DMS 273 treated with DMSO at 0.1 percent for 48 hours (cell line): ENCODE measurements at regions not wholly inside any gene's neighbourhood (a gene's known extent, or its start where the extent isn't known, plus 50 kb on each side); places are given as distances from the start of the nearest gene placed in this dataset.
"Not testable (repeated sequence)": the region's sequence is repeated elsewhere in the genome, so short reads cannot be mapped to it uniquely, and the experiment has no call there.

Experiments used
- DNase-seq: peaks from one replicate; lab custom pipeline; 2025; lab: John Stamatoyannopoulos, UW

DNA sequence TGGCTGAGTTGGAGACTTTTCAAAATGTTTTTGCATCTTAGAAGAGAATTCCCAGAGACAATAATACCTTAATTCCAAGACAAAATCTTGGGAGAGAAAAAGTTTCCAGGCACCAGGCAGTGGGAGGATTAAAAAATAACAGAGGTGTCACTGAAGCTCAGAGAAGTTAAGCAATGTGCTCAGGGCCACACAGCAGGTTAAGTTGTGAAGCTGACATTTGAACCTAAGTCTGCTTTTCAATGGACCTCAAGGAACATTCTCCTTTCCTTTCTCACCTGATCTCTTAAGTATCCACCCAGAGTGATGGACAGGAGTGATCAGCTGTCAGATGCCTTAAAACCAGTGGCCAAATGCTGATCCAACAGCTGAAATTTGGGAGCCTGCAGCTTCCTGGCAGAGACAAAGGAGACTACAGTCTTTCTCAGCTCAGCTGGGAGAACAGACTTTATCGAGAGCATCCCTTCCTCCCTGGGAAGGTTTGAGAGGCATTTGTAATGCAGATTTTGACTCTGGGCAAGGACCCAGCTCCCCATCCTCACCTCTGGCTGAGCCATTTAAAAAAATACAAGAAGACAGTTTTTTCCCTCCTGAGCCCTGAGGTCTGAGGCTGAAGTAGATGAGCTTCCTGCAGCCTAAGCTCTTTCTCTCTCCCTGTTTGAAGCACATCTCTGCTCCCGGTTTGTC is 174.9 kb upstream of the RPH3A start:
- no peak for DNase-seq

DNA sequence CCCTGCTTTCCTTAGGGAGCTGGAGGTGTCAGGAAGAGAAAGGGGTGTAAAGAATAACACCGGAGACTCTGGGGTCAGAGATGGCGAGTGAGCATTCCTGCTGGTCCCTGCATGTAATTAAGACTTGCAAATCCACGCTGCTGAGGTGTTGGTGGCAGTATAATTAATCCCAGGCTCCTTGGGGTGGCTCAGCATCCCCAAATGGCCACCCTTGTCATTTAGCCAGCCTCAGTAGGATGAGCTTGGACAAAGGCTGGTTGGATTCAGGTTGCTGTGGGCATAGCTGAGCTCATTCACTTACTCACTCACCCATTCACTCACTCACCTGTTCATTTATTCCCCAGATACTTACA is 174.4 kb upstream of the RPH3A start:
- no peak for DNase-seq

DNA sequence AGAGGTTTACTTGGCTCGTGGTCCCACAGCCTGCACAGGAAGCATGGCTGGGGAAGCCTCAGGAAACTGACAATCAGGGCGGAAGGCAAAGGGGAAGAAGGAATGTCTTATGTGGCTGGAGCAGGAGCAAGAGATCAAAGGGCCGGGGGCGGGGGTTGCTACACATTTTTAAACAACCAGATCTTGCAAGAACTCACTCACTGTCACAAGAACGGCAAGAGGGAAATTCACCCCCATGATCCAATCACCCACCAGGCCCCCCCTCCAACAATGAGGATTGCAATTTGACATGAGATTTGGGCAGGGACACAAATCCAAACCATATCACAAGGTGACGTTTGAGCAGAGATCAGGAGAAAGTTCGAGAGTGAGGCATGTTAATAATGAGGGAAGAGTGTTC is 163.7 kb upstream of the RPH3A start:
- no peak for DNase-seq

DNA sequence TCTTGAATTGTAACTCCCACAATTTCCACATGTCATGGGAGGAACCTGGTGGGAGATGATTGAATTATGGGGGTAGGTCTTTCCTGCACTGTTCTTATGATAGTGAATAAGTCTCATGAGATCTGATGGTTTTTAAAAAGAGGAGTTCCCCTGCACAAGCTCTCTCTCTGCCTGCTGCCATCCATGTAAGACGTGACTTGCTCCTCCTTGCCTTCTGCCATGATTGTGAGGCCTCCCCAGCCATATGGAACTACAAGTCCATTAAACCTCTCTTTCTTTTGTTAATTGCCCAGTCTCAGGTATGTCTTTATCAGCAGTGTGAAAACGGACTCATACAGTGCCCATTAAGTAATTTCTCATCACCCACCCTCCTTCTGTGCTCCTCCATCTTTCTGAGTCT is 159.6 kb upstream of the RPH3A start:
- DNase-seq = not testable (repeated sequence)

DNA sequence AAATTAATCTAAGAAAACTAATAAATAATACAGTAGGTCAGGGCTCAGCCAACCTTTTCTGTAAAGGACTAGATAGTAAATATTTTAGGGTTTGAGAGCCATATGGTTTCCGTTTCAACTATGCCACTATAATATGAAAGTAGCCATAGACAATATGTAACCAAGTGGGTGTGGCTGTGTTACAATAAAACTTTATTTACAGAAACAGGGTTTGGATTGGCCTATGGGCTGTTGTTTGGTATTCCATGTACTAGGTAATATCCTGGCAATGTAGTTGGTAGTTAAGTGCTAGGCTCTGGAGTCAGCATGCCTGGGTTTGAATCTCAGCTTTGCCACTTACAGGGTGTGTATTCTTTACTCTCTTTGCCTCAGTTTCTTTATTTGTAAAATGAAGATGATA is 156.5 kb upstream of the RPH3A start:
- no peak for DNase-seq

DNA sequence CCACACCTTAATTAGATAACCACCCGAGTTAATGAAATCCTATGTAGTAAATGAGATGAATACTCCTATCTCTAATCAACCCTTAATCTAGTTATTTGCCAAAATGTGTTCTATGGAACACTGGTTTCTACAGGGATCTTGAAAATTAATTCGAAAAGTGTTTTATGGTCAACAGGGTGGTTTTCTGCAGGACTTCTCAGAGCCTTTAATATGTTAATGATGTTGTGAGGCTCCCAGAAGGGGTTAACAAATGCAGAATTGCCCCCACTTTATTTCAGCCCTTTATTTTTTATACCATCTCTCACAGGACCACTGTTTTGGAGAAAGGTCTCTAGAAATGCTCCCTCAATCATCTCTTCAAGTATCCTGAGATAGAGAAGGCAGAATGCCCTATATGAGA is 153.1 kb upstream of the RPH3A start:
- DNase-seq = no peak

DNA sequence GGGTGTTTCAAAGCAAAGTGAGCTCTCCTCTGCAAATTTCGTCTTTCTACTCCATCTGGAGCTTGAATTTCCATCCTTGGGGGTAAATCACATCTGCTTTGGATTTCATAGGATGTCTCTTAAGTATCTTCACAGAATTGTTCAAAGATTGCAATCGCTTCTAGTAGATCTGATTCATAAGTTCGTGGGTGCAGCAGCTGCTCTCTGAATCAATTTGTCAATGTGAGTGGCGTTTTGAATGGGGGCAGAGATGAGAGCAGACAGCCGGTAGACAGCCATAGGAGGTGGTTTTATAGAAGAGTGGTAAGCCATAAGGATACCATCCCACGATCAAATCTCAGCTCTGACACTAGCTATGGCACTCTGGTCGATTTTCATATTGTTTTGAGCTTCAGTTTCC is 146.0 kb upstream of the RPH3A start:
- DNase-seq = no peak

DNA sequence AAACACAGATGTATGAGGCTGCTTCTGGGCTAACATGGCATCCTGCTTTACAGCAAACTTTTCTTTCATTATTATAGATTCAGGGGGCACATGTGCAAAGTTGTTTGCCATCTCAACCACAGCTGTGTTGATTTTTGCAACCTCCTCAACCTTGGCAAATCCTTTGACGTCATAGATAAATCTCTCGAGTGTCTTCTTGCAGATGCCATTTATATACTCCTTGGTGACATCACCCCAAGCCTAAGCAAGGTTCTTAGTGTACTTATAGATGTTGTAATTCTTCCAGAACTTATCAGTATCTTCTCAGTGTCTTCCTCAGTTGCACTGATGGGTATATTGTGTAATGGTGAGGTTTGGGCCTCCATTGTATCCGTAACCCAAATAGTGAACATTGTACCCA is 135.4 kb upstream of the RPH3A start:
- DNase-seq = no peak

DNA sequence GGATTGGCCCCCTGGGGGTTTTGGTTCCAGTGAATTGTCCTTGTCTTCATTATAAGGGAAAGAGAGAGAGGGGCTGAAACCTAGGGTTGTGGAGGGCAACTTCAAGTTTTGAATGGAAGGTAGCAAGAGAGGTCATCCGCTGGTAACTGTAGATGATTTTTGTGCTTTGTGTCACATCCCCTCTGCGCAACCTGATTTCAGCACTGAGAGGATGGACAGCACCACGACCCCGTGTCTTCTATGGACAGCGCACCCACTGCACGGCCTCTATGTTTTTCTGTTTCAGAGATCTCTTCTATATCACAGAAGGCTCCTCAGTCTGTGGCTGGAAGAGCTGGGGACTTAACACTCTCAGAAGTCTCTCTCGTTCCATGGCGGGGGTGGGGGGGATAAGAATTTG is 127.0 kb upstream of the RPH3A start:
- DNase-seq = no peak

DNA sequence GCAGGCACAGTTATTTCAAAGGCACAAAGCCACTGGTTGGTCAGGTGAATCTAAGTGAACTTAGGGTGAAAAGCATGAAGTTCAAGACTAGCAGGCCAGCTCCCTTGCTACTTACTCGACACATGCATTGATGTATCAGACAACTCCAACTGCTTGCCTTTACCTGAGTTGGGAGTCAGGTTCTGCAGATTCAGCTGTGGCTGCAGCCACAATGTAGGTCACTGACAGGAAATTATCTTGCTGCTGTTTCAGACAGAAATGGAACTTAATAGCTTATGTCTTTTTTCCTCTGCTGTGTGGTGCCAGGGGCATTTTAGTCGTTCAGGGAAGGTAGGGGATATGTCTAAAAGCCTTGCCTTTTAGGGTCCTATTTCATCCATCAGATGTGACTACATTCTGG is 125.6 kb upstream of the RPH3A start:
- no peak for DNase-seq

DNA sequence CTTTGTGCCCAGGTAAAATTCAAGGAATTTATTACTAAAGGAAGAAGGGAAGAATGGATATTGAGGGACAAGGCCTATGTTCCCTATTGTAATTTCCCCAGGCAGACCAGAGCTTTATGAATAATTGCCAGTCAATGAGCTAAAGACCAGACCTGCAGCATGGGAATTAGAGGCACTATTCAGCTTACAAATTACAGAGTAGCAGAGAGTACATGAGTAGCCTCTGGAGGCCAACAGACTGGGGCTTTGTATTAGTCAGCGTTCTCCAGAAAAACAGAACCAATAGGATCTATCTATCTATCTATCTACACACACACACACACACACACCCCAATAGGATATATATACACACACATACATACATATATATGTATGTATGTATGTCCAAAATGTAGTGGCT is 120.0 kb upstream of the RPH3A start:
- DNase-seq = no peak

DNA sequence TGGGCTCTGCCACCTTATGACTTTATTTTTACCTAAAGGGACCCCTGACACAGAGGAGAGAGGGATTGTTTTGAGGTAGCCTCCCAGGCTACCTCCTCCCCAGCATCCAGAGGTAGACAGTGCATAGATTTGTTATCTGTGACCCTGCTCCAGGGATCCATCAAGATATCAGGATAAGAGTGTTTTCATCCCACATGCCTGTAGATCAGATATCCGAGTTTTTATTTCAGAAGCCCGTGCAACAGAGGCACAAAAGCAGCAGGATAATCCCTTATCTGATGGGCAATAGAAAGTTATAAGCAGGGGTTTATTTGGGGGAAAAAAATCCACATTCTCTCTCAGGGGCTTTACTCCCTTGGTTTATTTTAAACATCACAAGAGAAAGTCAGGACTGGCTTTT is 117.0 kb upstream of the RPH3A start:
- no peak for DNase-seq

DNA sequence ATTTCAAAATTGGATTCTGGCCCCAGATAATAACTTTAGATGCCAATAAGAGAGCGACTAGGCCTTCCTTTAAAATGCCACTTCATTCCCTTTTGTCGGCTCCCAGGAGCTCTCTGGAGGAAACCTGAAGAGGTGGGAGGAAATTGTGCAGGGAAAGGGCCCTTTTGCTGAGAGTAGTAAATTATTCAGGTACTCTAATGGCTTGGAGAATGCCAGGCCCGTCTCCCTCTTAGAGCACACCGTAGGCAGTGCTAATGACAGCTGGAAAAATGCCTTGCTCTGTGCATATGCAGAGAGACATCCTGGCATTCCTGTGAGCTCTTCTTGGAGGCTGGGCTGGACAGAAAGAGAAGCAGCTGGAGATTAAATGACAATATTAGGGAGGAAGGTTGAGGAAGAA is 115.0 kb upstream of the RPH3A start:
- no peak for DNase-seq

DNA sequence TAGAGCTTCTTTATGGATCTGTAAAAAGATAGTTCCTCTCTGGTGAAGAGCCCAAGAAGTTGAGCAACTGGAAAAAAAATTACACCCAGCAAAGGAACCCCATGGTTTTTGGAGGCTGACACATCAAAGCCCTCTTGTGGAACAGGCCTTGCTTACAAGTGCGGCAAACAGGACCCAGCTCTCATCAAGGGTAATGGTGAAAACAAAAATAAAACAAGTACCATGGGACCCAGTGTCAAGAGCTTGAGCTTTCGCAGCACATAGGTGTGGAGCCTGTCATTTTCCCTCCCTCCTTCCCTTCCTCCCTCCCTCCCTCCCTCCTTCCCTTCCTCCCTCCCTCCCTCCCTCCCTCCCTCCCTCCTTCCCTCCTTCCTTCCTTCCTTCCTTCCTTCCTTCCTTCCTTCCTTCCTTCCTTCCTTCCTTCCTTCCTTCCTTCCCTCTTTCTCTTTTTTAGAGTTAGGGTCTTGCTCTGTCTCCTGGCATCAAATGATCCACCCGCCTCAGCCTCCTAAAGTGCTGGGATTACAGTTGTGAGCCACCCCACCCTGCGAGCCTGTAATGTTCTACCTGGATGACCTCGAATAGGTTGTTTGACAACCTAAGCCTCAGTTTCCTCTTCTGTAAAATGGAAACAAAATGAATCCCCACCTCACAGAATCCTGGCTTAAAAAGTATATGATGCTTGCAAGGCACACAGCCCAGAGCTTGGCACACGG is 114.3 kb upstream of the RPH3A start:
- no peak for DNase-seq

DNA sequence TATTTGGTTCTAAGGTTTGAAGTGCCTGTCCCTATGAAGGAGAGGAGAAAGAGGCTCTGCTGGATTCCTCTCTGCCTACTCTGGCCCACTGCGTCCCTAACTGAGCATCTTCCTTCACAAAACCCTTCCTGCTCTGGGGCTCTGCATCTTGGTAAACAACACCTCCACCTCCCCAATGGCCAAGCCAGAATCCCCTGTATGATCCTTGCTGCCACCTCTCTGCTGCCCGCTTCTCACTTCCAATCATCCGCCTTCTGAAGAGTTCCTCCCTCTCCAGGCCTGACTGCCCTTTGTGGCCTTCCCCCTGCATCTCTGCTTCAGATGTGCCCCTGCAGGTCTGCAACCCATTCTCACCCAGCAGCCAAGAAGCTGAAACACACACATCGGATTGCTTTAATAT is 110.6 kb upstream of the RPH3A start:
- no peak for DNase-seq

DNA sequence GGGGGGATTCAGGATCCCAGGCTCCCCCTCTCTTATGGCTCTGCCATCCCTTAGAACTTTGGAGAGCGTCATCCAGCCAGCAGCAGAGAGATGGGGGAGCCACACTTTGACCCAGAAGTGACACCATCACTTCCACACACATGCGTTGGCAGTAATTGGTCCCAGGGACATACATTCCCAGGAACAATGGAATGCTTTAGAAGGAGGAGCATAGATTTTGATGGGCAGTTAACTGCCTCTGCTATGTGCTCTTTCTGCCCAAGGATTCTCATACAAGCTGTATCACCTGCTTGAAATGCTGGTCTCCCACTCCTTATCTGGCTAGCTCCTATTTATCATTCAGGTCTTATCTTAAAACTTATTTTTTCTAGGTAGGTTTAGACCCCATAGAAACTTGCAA is 109.0 kb upstream of the RPH3A start:
- no peak for DNase-seq

DNA sequence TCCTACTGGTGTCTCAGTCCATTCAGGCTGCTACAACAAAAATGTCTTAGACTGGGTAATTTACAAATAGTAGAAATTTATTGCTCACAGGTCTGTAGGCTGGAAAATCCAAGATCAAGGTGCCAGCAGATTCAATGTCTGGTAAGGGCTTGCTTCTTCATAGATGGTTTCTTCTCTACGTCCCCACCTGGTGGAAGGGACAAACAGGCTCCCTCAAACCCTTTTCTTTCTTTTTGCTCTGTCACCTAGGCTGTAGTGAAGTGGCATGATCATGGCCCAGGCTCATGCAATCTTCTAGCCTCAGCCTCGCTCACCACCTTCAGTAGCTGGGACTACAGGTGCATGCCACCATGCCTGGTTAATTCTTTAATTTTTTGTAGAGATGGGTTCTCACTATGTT is 106.8 kb upstream of the RPH3A start:
- DNase-seq = no peak

DNA sequence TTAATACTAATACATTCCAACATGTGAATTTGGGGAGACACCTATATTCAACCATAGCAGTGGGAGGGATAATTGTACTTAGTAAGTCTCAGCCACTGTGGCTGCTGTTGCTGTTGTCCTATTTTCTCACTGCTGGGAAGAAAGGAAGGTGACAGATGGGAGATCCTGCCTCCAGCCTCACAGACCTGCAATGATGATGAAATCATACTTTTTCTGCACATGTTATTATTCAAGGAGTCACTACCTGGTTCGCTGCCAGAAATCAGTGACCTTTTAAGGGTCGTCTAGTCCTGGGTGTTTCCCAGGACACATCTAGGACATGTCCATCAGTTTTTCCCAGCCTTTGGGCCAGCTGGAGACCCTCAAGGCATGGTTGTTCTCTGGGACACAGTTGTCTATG is 106.2 kb upstream of the RPH3A start:
- peak; percentile 82 for DNase-seq

DNA sequence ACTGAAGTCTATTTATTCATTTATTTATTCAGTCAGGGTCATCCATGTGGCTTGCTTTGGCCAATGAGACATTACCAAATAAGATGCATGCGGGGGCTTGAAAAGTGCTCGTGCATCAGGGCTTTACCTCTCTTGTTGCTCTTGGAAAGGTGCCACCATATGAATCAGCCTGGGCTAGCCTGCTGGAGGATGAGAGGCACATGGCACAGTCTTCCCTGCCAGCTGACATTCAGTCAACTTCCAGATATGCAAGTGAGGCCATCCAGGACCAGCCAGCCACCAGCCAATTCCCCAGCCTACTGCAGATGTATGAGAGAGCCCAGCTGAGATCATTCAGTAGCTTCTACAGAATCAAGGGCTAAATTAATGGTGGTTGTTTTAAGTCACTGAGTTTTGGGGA is 105.2 kb upstream of the RPH3A start:
- DNase-seq = peak; percentile 83

DNA sequence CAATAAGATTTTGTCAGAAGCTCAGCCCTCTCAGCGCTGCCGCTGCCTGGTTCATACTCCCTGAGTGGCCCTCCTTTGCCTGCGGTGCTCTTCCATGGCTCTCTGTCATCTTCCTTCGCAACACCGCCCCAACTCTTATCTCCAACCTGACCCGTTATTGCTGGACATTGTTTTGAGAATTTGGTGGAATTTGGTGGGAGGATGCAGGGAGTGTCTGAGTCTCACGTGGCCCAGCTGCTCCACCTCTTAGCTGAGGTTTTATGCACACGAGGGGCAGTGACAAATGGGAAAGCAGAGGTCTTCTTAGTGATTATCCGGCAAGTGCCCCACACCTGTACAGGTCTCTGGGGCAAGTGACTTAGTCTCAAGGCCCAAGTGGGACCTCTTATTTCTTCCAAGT is 97.5 kb upstream of the RPH3A start:
- no peak for DNase-seq

DNA sequence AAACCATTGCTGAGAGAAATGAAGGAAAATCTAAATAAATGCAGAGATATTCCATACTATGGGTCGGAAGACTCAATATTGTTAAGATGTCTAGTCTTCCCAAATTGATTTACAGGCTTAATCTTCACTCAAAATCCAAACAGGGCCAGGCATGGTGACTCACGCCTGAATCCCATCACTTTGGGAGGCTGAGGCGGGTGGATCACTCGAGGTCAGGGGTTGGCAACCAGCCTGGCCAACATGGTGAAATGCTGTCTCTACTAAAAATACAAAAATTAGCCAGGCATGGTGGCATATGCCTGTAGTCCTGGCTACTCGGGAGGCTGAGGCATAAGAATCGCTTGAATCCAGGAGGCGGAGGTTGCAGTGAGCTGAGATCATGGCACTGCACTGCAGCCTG is 94.1 kb upstream of the RPH3A start:
- DNase-seq = not testable (repeated sequence)

DNA sequence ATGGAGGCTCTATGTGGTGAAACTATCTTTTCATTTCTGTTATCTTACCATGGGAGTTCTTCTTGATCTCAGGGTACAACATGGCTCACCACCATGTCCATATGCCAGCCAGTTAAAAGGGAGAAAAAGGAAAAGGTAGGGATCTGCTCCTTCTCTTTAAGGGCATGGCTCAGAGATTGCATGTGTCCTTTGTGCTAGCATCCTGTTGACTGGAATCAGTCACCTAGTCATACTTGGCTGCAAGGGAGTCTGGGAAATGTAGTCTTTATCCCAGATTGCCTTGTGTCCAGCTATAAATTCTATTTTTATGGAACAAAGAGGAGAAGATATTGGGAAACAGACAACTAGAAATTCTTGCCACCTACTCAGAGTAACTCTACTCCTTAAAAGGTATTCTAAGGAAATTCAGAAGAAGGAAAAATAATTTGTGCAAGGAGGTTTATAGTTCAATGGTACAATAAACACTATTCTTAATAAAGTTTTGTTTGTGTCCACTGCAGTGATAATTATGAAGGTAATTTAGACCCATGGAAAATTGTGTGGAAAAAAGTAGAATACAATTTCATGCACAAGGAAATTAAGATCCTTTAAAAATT is 86.4 kb upstream of the RPH3A start:
- DNase-seq = no peak

DNA sequence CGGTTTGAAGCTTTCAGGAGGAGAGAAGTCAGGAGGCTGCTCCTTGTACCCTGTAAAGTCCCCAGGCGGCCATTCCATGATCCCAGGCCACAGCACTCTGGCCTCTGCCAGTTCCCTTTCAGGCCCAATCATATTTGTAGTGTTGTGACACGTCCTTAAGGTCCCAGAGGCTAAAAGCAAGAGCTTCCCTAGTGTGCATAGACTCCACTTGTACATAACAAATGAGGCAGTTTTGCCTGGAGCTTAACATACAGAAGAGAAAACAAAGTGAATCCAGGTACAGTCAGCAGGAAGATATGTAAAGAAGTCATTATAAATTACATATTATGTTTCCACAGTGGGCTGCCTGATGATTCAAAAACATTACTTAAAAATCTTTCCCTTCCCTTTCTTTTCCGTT is 81.1 kb upstream of the RPH3A start:
- no peak for DNase-seq

DNA sequence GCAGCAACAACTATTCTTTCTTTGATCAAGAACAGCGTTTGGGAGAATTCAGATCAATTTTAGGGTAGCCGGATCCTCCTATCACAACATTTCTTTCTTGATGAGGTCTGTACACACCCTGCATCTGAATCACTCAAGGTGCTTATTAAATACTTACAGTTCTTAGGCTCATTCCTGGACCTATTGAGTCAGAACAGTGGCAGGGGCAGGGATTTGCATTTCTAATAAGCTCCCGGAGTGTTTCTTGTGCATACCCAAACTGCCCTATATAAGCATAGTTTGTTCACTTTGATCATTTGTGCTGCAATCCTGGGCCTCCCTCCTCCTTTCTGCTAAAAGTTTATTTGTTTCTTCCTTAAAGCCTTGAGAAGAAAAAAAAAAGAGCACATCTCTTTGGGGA is 80.5 kb upstream of the RPH3A start:
- no peak for DNase-seq
